GM23338 (cell line): ENCODE measurements at regions not wholly inside any gene's neighbourhood (a gene's known extent, or its start where the extent isn't known, plus 50 kb on each side); places are given as distances from the start of the nearest gene placed in this dataset.

Experiments
- ATAC-seq: fragments of 200-7000 bp; cut with Tn5 transposase; 3 replicates; pipeline ENCODE4 v1.9.1; 2020
- DNase-seq: peaks from one replicate; pipeline ENCODE4 v3.0.0-alpha.2; 2015; ENCODE audit warnings: low spot score
- H2AFZ ChIP-seq: fragments of 200-600 bp; sonication (generic); 2 replicates; pipeline ENCODE4 v1.8.0; 2016; ENCODE audit warnings: antibody characterized with exemption, mild to moderate bottlenecking, moderate library complexity
- H3F3A ChIP-seq: fragments of 200-600 bp; sonication (generic); replicated peaks from 2 replicates; pipeline ENCODE4 v1.8.0; 2017; ENCODE audit warnings: antibody characterized with exemption, mixed run types, low read depth
- H3K27ac ChIP-seq: fragments of 200-600 bp; sonication (generic); 2 replicates; pipeline ENCODE4 v1.6.1; 2016; ENCODE audit warnings: low read depth
- H3K27me3 ChIP-seq: fragments of 200-600 bp; sonication (generic); 2 replicates; pipeline ENCODE4 v1.8.0; 2016; ENCODE audit warnings: mild to moderate bottlenecking, mixed run types, moderate library complexity; ENCODE audit not compliant: insufficient read depth
- H3K36me3 ChIP-seq: fragments of 200-600 bp; sonication (generic); 2 replicates; pipeline ENCODE4 v1.8.0; 2016; ENCODE audit warnings: mild to moderate bottlenecking; ENCODE audit not compliant: insufficient read depth
- H3K4me1 ChIP-seq: fragments of 200-600 bp; sonication (generic); 2 replicates; pipeline ENCODE4 v1.8.0; 2016; ENCODE audit warnings: mild to moderate bottlenecking, moderate library complexity; ENCODE audit not compliant: insufficient read depth
- H3K4me2 ChIP-seq: fragments of 200-600 bp; sonication (generic); 2 replicates; pipeline ENCODE4 v1.7.1; 2017; ENCODE audit warnings: mixed run types
- H3K4me3 ChIP-seq: fragments of 200-600 bp; sonication (generic); 2 replicates; pipeline ENCODE4 v1.6.1; 2016; ENCODE audit warnings: mixed run types
- H3K79me2 ChIP-seq: fragments of 200-600 bp; sonication (generic); replicated peaks from 2 replicates; pipeline ENCODE4 v1.8.0; 2017; ENCODE audit warnings: mild to moderate bottlenecking; ENCODE audit not compliant: insufficient read depth
- H3K9me2 ChIP-seq: fragments of 200-600 bp; sonication (generic); 2 replicates; pipeline ENCODE4 v1.8.0; 2017; ENCODE audit not compliant: insufficient read depth
- H4K20me1 ChIP-seq: fragments of 200-600 bp; sonication (generic); replicated peaks from 2 replicates; pipeline ENCODE4 v1.8.0; 2017; ENCODE audit warnings: mild to moderate bottlenecking; ENCODE audit not compliant: insufficient read depth
- H3K27ac Mint-ChIP-seq: 2 replicates; pipeline ENCODE4 v1.8.0; 2020; ENCODE audit warnings: inconsistent platforms, mild to moderate bottlenecking, moderate library complexity, mixed read lengths
- H3K27me3 Mint-ChIP-seq: 3 replicates; pipeline ENCODE4 v1.8.0; 2022; ENCODE audit warnings: low read depth, mild to moderate bottlenecking, moderate library complexity, mixed read lengths, inconsistent platforms; ENCODE audit not compliant: insufficient read depth, poor library complexity
- H3K36me3 Mint-ChIP-seq: 3 replicates; pipeline ENCODE4 v1.8.0; 2021; ENCODE audit warnings: low read depth, mild to moderate bottlenecking, inconsistent platforms, moderate library complexity, mixed read lengths
- H3K4me1 Mint-ChIP-seq: 3 replicates; pipeline ENCODE4 v1.8.0; 2020; ENCODE audit warnings: mild to moderate bottlenecking, inconsistent platforms, mixed read lengths
- H3K4me3 Mint-ChIP-seq: 3 replicates; pipeline ENCODE4 v1.8.0; 2021; ENCODE audit warnings: moderate library complexity, mild to moderate bottlenecking, inconsistent platforms, mixed read lengths
- H3K9me3 Mint-ChIP-seq: 3 replicates; pipeline ENCODE4 v1.8.0; 2020; ENCODE audit warnings: moderate library complexity, mild to moderate bottlenecking, inconsistent platforms, mixed read lengths
- CREB1 ChIP-seq: fragments of 250-450 bp; sonication (Bioruptor Pico); IDR thresholded peaks from 2 replicates; pipeline ENCODE4 v1.5.0; 2020; ENCODE audit warnings: low read depth, mild to moderate bottlenecking, moderate library complexity
- EZH2 ChIP-seq: fragments of 200-600 bp; sonication (generic); IDR thresholded peaks from one replicate; pipeline ENCODE4 v1.8.0; 2017; ENCODE audit warnings: antibody characterized with exemption, mild to moderate bottlenecking, low read depth; ENCODE audit not compliant: unreplicated experiment
- EZH2phosphoT487 ChIP-seq: fragments of 200-600 bp; sonication (generic); IDR thresholded peaks from one replicate; pipeline ENCODE4 v1.8.1; 2018; ENCODE audit warnings: antibody characterized with exemption; ENCODE audit not compliant: unreplicated experiment
- JUNB ChIP-seq: IDR thresholded peaks from one replicate; pipeline ENCODE4 v1.6.1; 2016; ENCODE audit warnings: antibody characterized with exemption; ENCODE audit not compliant: unreplicated experiment
- NANOG ChIP-seq: IDR thresholded peaks from 2 replicates; pipeline ENCODE4 v1.6.1; 2016; ENCODE audit warnings: antibody characterized with exemption, borderline replicate concordance
- POLR2AphosphoS5 ChIP-seq: IDR thresholded peaks from 2 replicates; pipeline ENCODE4 v1.6.1; 2016; ENCODE audit warnings: antibody characterized with exemption, low read depth
- REST ChIP-seq: IDR thresholded peaks from one replicate; pipeline ENCODE4 v1.6.1; 2018; ENCODE audit warnings: antibody characterized with exemption; ENCODE audit not compliant: unreplicated experiment
- STAT1 ChIP-seq: IDR thresholded peaks from one replicate; pipeline ENCODE4 v1.6.1; 2016; ENCODE audit warnings: antibody characterized with exemption; ENCODE audit not compliant: unreplicated experiment
- ZNF114 ChIP-seq: fragments of 250-450 bp; sonication (Bioruptor Pico); IDR thresholded peaks from 2 replicates; pipeline ENCODE4 v1.5.0; 2020; ENCODE audit warnings: mild to moderate bottlenecking, moderate library complexity
- ZNF331 ChIP-seq: fragments of 250-450 bp; sonication (Bioruptor Pico); IDR thresholded peaks from 2 replicates; pipeline ENCODE4 v1.5.0; 2020; ENCODE audit warnings: low read depth, mild to moderate bottlenecking, moderate library complexity
- ZNF462 ChIP-seq: fragments of 250-450 bp; sonication (Bioruptor Pico); IDR thresholded peaks from 2 replicates; pipeline ENCODE4 v1.5.0; 2020; ENCODE audit warnings: mild to moderate bottlenecking, moderate library complexity

- no peak for TF ChIP-seq CREB1 (CRISPR knock-in tag)
- no peak for TF ChIP-seq ZNF114 (CRISPR knock-in tag)
- no peak for TF ChIP-seq EZH2
- no peak for TF ChIP-seq JUNB
- TF ChIP-seq REST, result no peak
- no peak for TF ChIP-seq EZH2phosphoT487
- TF ChIP-seq POLR2AphosphoS5, result no peak
These were observed 1307.3 kb downstream of the RPA4 start (continued) for GRCh38 chrX:98191003-98191402.

- Histone ChIP-seq H2AFZ (no peak overlapping the region), H3K36me3 (no peaks in the 10 kb centered on the region), H3F3A (no peaks in the 10 kb centered on the region), H4K20me1 (no peaks in the 10 kb centered on the region), H3K4me2 (no peak overlapping the region), H3K4me3 (no peak overlapping the region), H3K79me2 (no peaks in the 10 kb centered on the region), H3K27ac (no peak overlapping the region), H3K4me1 (peaks cover 19% of the 10 kb centered on the region), H3K9me2 (no peaks in the 10 kb centered on the region), H3K27me3 (no peaks in the 10 kb centered on the region)
- H3K4me1 Mint-ChIP-seq, result peaks cover 4% of the 10 kb centered on the region; the same call in 1 of the 3 replicates
- H3K27ac Mint-ChIP-seq, result no peak overlapping the region
- peaks cover 6% of the 10 kb centered on the region; the same call in 2 of the 3 replicates for H3K36me3 Mint-ChIP-seq
- no peak overlapping the region for H3K4me3 Mint-ChIP-seq
- no peak for DNase-seq
- no peaks in the 10 kb centered on the region for H3K27me3 Mint-ChIP-seq
- H3K9me3 Mint-ChIP-seq, result peaks cover 6% of the 10 kb centered on the region; the same call in 2 of the 3 replicates
- ATAC-seq, result no peak
- TF ChIP-seq ZNF331 (CRISPR knock-in tag) (no peak), EZH2 (no peak), REST (no peak), ZNF462 (CRISPR knock-in tag) (no peak), STAT1 (no peak), EZH2phosphoT487 (no peak), CREB1 (CRISPR knock-in tag) (no peak), NANOG (no peak)
These were observed 1310.3 kb downstream of the RPA4 start for GRCh38 chrX:98194036-98194435.
